ENCODE measurements at regions not wholly inside any gene's neighbourhood (a gene's known extent, or its start where the extent isn't known, plus 50 kb on each side); places are given as distances from the start of the nearest gene placed in this dataset.

- H3K36me3 ChIP-seq = no peaks in the 10 kb centered on the region
- TF ChIP-seq CTCF (IDR thresholded peaks at IDR 0.05; ENCODE audit: low read depth, low read length) = no peak
These were observed 195.9 kb upstream of the ADARB2 start for GRCh38 chr10:1933215-1933614.

DNA sequence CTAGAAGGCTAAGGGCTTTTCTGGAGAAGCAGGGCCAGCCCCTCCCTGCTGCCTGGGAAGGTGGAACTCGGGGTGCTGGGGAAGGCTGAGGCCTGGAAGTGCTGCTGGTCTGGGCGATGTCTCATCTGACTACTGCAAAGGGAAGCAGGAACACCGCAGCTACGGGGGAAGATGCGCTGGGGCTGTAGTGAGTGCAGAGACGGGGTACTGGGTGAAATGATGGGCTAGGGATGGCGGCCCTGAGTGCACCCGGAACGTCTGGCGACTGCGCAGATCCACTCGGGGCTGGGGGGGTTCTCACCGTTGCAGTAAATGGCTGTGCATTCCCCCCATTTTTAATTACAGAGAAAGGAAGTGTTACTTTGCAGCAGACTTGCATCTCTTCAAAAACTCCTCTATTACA lies 195.4 kb upstream of the ADARB2 start:
- Histone ChIP-seq H3K27ac (no peak overlapping the region), H3K36me3 (no peaks in the 10 kb centered on the region), H3K27me3 (no peaks in the 10 kb centered on the region), H3K4me1 (ENCODE audit: low read depth) (no peaks in the 10 kb centered on the region), H3K9me3 (ENCODE audit: low read depth) (no peaks in the 10 kb centered on the region), H3K4me3 (no peak overlapping the region)
- DNase-seq (ENCODE audit: low read depth in 1 of 2, low spot score in 1 of 2) = no peak
- no peak for TF ChIP-seq CTCF (IDR thresholded peaks at IDR 0.05; ENCODE audit: low read depth, low read length)

More at GRCh38 chr10:1933215-1933614, 195.9 kb upstream of the ADARB2 start:
- Histone ChIP-seq H3K9me3 (ENCODE audit: low read depth) (no peaks in the 10 kb centered on the region), H3K4me3 (no peak overlapping the region), H3K27ac (no peak overlapping the region), H3K4me1 (ENCODE audit: low read depth) (no peaks in the 10 kb centered on the region), H3K27me3 (no peaks in the 10 kb centered on the region)
- DNase-seq (ENCODE audit: low read depth in 1 of 2, low spot score in 1 of 2) = no peak

GRCh38 chr10:1928606-1929005 lies 191.3 kb upstream of the ADARB2 start:
- Histone ChIP-seq H3K9me3 (ENCODE audit: low read depth) (no peaks in the 10 kb centered on the region), H3K36me3 (no peaks in the 10 kb centered on the region), H3K4me1 (ENCODE audit: low read depth) (no peaks in the 10 kb centered on the region), H3K27me3 (no peaks in the 10 kb centered on the region), H3K4me3 (no peak overlapping the region), H3K27ac (no peak overlapping the region)
- DNase-seq (ENCODE audit: low read depth in 1 of 2, low spot score in 1 of 2) = no peak
- no peak for TF ChIP-seq CTCF (IDR thresholded peaks at IDR 0.05; ENCODE audit: low read depth, low read length)

GRCh38 chr10:1923998-1924397 lies 186.7 kb upstream of the ADARB2 start:
- DNase-seq (ENCODE audit: low read depth in 1 of 2, low spot score in 1 of 2) = no peak
- no peaks in the 10 kb centered on the region for H3K9me3 ChIP-seq (ENCODE audit: low read depth)
- no peak overlapping the region for H3K27ac ChIP-seq
- H3K4me1 ChIP-seq (ENCODE audit: low read depth) = no peaks in the 10 kb centered on the region
- H3K36me3 ChIP-seq = no peaks in the 10 kb centered on the region
- no peak for TF ChIP-seq CTCF (IDR thresholded peaks at IDR 0.05; ENCODE audit: low read depth, low read length)
- H3K27me3 ChIP-seq = no peaks in the 10 kb centered on the region
- H3K4me3 ChIP-seq = no peak overlapping the region

- TF ChIP-seq CTCF (IDR thresholded peaks at IDR 0.05; ENCODE audit: low read depth, low read length) = no peak
- no peaks in the 10 kb centered on the region for H3K36me3 ChIP-seq
- no peak for DNase-seq (ENCODE audit: low read depth in 1 of 2, low spot score in 1 of 2)
These were observed 186.3 kb upstream of the ADARB2 start for GRCh38 chr10:1923586-1923985.

GRCh38 chr10:1920941-1921340 lies 183.6 kb upstream of the ADARB2 start:
- Histone ChIP-seq H3K36me3 (no peaks in the 10 kb centered on the region), H3K27me3 (no peaks in the 10 kb centered on the region), H3K27ac (no peak overlapping the region), H3K4me1 (ENCODE audit: low read depth) (no peaks in the 10 kb centered on the region), H3K9me3 (ENCODE audit: low read depth) (no peaks in the 10 kb centered on the region), H3K4me3 (no peak overlapping the region)
- no peak for DNase-seq (ENCODE audit: low read depth in 1 of 2, low spot score in 1 of 2)
- no peak for TF ChIP-seq CTCF (IDR thresholded peaks at IDR 0.05; ENCODE audit: low read depth, low read length)

More at GRCh38 chr10:1923586-1923985, 186.3 kb upstream of the ADARB2 start:
- Histone ChIP-seq H3K4me3 (no peak overlapping the region), H3K27ac (no peak overlapping the region), H3K27me3 (no peaks in the 10 kb centered on the region), H3K4me1 (ENCODE audit: low read depth) (no peaks in the 10 kb centered on the region), H3K9me3 (ENCODE audit: low read depth) (no peaks in the 10 kb centered on the region)

Data from cardiac muscle cell (in vitro differentiated cells and primary cell).